ENCODE measurements at regions not wholly inside any gene's neighbourhood (a gene's known extent, or its start where the extent isn't known, plus 50 kb on each side); places are given as distances from the start of the nearest gene placed in this dataset.

DNA sequence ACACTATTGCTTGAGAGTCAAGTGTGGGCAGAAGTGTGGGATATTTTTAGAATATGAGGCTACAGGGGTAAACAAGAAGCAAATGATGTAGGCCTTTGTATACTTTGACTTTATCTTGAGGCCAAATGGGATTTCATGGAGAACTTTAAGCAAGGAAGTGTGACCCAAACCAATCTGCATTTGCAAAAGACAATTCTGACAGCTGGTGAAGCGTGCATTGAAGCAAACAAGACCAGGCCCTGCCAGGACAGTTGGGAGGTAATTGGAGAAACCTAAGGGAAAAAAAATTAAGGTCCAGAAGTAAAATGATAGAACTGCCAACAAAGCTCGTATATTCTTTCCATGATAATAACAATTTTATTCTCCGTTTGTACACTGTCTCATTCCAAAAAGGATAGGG, 168.3 kb downstream of the TM2D1 start:
- no peak for TF ChIP-seq EZH2 (IDR thresholded peaks at IDR 0.05; ENCODE audit: borderline replicate concordance, low read depth, low read length, poor library complexity, severe bottlenecking)
- TF ChIP-seq, protein P1, sequence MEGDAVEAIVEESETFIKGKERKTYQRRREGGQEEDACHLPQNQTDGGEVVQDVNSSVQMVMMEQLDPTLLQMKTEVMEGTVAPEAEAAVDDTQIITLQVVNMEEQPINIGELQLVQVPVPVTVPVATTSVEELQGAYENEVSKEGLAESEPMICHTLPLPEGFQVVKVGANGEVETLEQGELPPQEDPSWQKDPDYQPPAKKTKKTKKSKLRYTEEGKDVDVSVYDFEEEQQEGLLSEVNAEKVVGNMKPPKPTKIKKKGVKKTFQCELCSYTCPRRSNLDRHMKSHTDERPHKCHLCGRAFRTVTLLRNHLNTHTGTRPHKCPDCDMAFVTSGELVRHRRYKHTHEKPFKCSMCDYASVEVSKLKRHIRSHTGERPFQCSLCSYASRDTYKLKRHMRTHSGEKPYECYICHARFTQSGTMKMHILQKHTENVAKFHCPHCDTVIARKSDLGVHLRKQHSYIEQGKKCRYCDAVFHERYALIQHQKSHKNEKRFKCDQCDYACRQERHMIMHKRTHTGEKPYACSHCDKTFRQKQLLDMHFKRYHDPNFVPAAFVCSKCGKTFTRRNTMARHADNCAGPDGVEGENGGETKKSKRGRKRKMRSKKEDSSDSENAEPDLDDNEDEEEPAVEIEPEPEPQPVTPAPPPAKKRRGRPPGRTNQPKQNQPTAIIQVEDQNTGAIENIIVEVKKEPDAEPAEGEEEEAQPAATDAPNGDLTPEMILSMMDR (conservative IDR thresholded peaks at IDR 0.05; ENCODE audit: low read depth, low read length), result no peak

Data from A673 (cell line).